NOMO-1 (cell line): ENCODE measurements at regions not wholly inside any gene's neighbourhood (a gene's known extent, or its start where the extent isn't known, plus 50 kb on each side); places are given as distances from the start of the nearest gene placed in this dataset.

Experiments used
- DNase-seq, 2 experiments: peaks; one replicate each; lab custom pipeline; 2025; ENCODE audit not compliant: unreplicated experiment in 2 of 2; lab: John Stamatoyannopoulos, UW

- no peak for DNase-seq
These were observed 398.7 kb upstream of the IRX4 start for GRCh38 chr5:2281446-2281845.

- no peak for DNase-seq
These were observed 397.6 kb upstream of the IRX4 start for GRCh38 chr5:2280318-2280717.

GRCh38 chr5:2278825-2279456, 396.2 kb upstream of the IRX4 start:
- no peak for DNase-seq

- DNase-seq = no peak
These were observed 395.2 kb upstream of the IRX4 start for GRCh38 chr5:2277886-2278285.

GRCh38 chr5:2276101-2276500, 393.4 kb upstream of the IRX4 start:
- DNase-seq = no peak

GRCh38 chr5:2272755-2273154, 390.0 kb upstream of the IRX4 start:
- DNase-seq = no peak

GRCh38 chr5:2272039-2272438, 389.3 kb upstream of the IRX4 start:
- DNase-seq = no peak

GRCh38 chr5:2271316-2271715, 388.6 kb upstream of the IRX4 start:
- DNase-seq = no peak

GRCh38 chr5:2270467-2270866, 387.7 kb upstream of the IRX4 start:
- DNase-seq = no peak

GRCh38 chr5:2269656-2270055, 386.9 kb upstream of the IRX4 start:
- no peak for DNase-seq

- no peak for DNase-seq
These were observed 385.3 kb upstream of the IRX4 start for GRCh38 chr5:2267991-2268390.

- DNase-seq = no peak
These were observed 384.0 kb upstream of the IRX4 start for GRCh38 chr5:2266641-2267240.

GRCh38 chr5:2265341-2265740, 382.6 kb upstream of the IRX4 start:
- no peak for DNase-seq

- no peak for DNase-seq
These were observed 381.0 kb upstream of the IRX4 start for GRCh38 chr5:2263763-2264162.

GRCh38 chr5:2262620-2263019, 379.9 kb upstream of the IRX4 start:
- no peak for DNase-seq

GRCh38 chr5:2261004-2261703, 378.4 kb upstream of the IRX4 start:
- no peak for DNase-seq

GRCh38 chr5:2260211-2261003, 377.7 kb upstream of the IRX4 start:
- no peak for DNase-seq

- DNase-seq = no peak
These were observed 376.9 kb upstream of the IRX4 start for GRCh38 chr5:2259494-2260107.

GRCh38 chr5:2258861-2259260, 376.1 kb upstream of the IRX4 start:
- DNase-seq = no peak

- DNase-seq = no peak
These were observed 374.9 kb upstream of the IRX4 start for GRCh38 chr5:2257326-2258244.
